SW 1271 (cell line): ENCODE measurements at regions not wholly inside any gene's neighbourhood (a gene's known extent, or its start where the extent isn't known, plus 50 kb on each side); places are given as distances from the start of the nearest gene placed in this dataset.
"Not testable (repeated sequence)": the region's sequence is repeated elsewhere in the genome, so short reads cannot be mapped to it uniquely, and the experiment has no call there.

Experiments used
- DNase-seq, 2 experiments: peaks; one replicate each; lab custom pipeline; 2025; lab: John Stamatoyannopoulos, UW

- DNase-seq: not testable (repeated sequence)
Measured at GRCh38 chr5:1583081-1583875, 59.5 kb upstream of the LPCAT1 start.

GRCh38 chr5:1579389-1579788, 55.6 kb upstream of the LPCAT1 start:
- not testable (repeated sequence) for DNase-seq

- DNase-seq: not testable (repeated sequence)
Measured at GRCh38 chr5:1576851-1577250, 53.1 kb upstream of the LPCAT1 start.

- DNase-seq: not testable (repeated sequence)
Measured at GRCh38 chr5:1575991-1576714, 52.4 kb upstream of the LPCAT1 start.

GRCh38 chr5:1575491-1575890, 51.7 kb upstream of the LPCAT1 start:
- DNase-seq: not testable (repeated sequence)

- not testable (repeated sequence) for DNase-seq
Measured at GRCh38 chr5:1574023-1574318, 50.2 kb upstream of the LPCAT1 start.

GRCh38 chr5:1573217-1574022, 49.7 kb upstream of the LPCAT1 start:
- DNase-seq: not testable (repeated sequence)
